H1 (cell line): ENCODE measurements at regions not wholly inside any gene's neighbourhood (a gene's known extent, or its start where the extent isn't known, plus 50 kb on each side); places are given as distances from the start of the nearest gene placed in this dataset.
"Not testable (repeated sequence)": the region's sequence is repeated elsewhere in the genome, so short reads cannot be mapped to it uniquely, and the experiment has no call there.

Experiments
- CTCF ChIA-PET: fragments of 300-600 bp; sonication (Branson Sonifier 250); formaldehyde crosslinking; loops from one replicate; lab custom pipeline; 2021; ENCODE audit not compliant: partially characterized antibody; lab: Charles Lee
- POLR2A ChIA-PET: fragments of 300-600 bp; sonication (Branson Sonifier 250); formaldehyde crosslinking; loops from one replicate; lab custom pipeline; 2021; ENCODE audit warnings: inconsistent platforms; ENCODE audit not compliant: partially characterized antibody; lab: Charles Lee
- DNase-seq, 2 experiments: peaks; one replicate each; pipeline versions ENCODE4 v3.0.0 to v3.0.0-alpha.2; 2010 to 2022; ENCODE audit warnings: low spot score in 2 of 2, low read depth in 1 of 2, mixed read lengths in 1 of 2
- FAIRE-seq: peaks from 2 replicates; lab custom pipeline; 2011; peaks lifted over from hg19 to GRCh38; lab: Jason Lieb, UNC
- H2AFZ ChIP-seq: 2 replicates; pipeline ENCODE4 v1.8.1; 2012; ENCODE audit warnings: low read length, inconsistent platforms
- H2AK5ac ChIP-seq: 2 replicates; pipeline ENCODE4 v1.6.1; 2013; ENCODE audit warnings: low read depth, low read length
- H2BK120ac ChIP-seq: replicated peaks from 2 replicates; pipeline ENCODE3; 2013; ENCODE audit warnings: low read depth, low read length, inconsistent platforms
- H2BK12ac ChIP-seq: 2 replicates; pipeline ENCODE4 v1.6.1; 2013; ENCODE audit warnings: low read depth, low read length
- H2BK15ac ChIP-seq: 2 replicates; pipeline ENCODE4 v1.6.1; 2013; ENCODE audit warnings: low read length
- H2BK20ac ChIP-seq: 2 replicates; pipeline ENCODE4 v1.6.1; 2013; ENCODE audit warnings: low read length
- H2BK5ac ChIP-seq: 2 replicates; pipeline ENCODE4 v1.6.1; 2013; ENCODE audit warnings: low read depth, low read length
- H3K14ac ChIP-seq: 2 replicates; pipeline ENCODE4 v1.6.1; 2013; ENCODE audit warnings: inconsistent platforms; ENCODE audit not compliant: insufficient read length
- H3K18ac ChIP-seq: 2 replicates; pipeline ENCODE4 v1.6.1; 2013; ENCODE audit warnings: low read length; ENCODE audit errors: extremely low read depth
- H3K23ac ChIP-seq: 2 replicates; pipeline ENCODE4 v1.6.1; 2013; ENCODE audit warnings: inconsistent platforms; ENCODE audit not compliant: insufficient read length
- H3K23me2 ChIP-seq: 2 replicates; pipeline ENCODE4 v1.6.1; 2013; ENCODE audit warnings: low read depth, low read length
- H3K27ac ChIP-seq: 2 replicates; pipeline ENCODE4 v1.6.1; 2011; ENCODE audit warnings: low read depth, low read length, inconsistent platforms
- H3K27me3 ChIP-seq, 4 experiments: replicated peaks in 1 of 4; 1 replicate in 1 of 4; 2 replicates in 3 of 4; pipeline versions ENCODE4 v1.6.1 to v1.8.1; 2011 to 2013; ENCODE audit warnings: low read length in 3 of 4, mild to moderate bottlenecking in 3 of 4, inconsistent platforms in 2 of 4, mixed read lengths in 2 of 4, moderate library complexity in 1 of 4; ENCODE audit not compliant: control insufficient read depth in 3 of 4, insufficient read depth in 3 of 4; ENCODE audit errors: extremely low read depth in 1 of 4
- H3K36me3 ChIP-seq, 4 experiments: 2 replicates each; pipeline versions ENCODE4 v1.6.1 to v1.8.1; 2011 to 2013; ENCODE audit warnings: mild to moderate bottlenecking in 4 of 4, low read length in 3 of 4, moderate library complexity in 2 of 4, control low read depth in 1 of 4, inconsistent platforms in 1 of 4; ENCODE audit not compliant: insufficient read depth in 4 of 4, control insufficient read depth in 2 of 4
- H3K4ac ChIP-seq: replicated peaks from 2 replicates; pipeline ENCODE3; 2013; ENCODE audit warnings: low read length, low read depth, mixed read lengths, inconsistent platforms; ENCODE audit not compliant: insufficient read length
- H3K4me1 ChIP-seq, 4 experiments: replicated peaks in 1 of 4; 1 replicate in 1 of 4; 2 replicates in 3 of 4; pipeline versions ENCODE4 v1.6.1 to v1.8.1; 2011 to 2013; ENCODE audit warnings: low read length in 3 of 4, inconsistent platforms in 2 of 4, mixed read lengths in 1 of 4; ENCODE audit not compliant: insufficient read depth in 4 of 4, control insufficient read depth in 3 of 4
- H3K4me2 ChIP-seq, 2 experiments: 2 replicates each; pipeline versions ENCODE4 v1.6.1 to v1.8.1; 2011 to 2013; ENCODE audit warnings: low read depth in 2 of 2, low read length in 2 of 2, control low read depth in 1 of 2, inconsistent platforms in 1 of 2, mild to moderate bottlenecking in 1 of 2; ENCODE audit not compliant: insufficient read depth in 1 of 2
- H3K4me3 ChIP-seq, 4 experiments: fragments of 200-600, 300-600 bp in 1 of 4; sonication (generic), shearing (Covaris generic), sonication (Bioruptor Twin) in 1 of 4; 2 replicates each; pipeline versions ENCODE4 v1.5.1 to v1.8.1; 2011 to 2016; ENCODE audit warnings: low read length in 4 of 4, low read depth in 3 of 4, control low read depth in 2 of 4, inconsistent platforms in 2 of 4, mild to moderate bottlenecking in 2 of 4, mixed read lengths in 1 of 4, moderate library complexity in 1 of 4; ENCODE audit not compliant: insufficient read depth in 2 of 4; ENCODE audit errors: extremely low read depth in 1 of 4
- H3K56ac ChIP-seq: replicated peaks from 2 replicates; pipeline ENCODE3; 2013; ENCODE audit warnings: low read depth, mild to moderate bottlenecking, mixed read lengths, low read length, inconsistent platforms; ENCODE audit not compliant: insufficient read length
- H3K79me1 ChIP-seq: 2 replicates; pipeline ENCODE4 v1.6.1; 2013; ENCODE audit warnings: low read depth, low read length, control low read depth
- H3K79me2 ChIP-seq, 2 experiments: 2 replicates each; pipeline versions ENCODE4 v1.6.1 to v1.8.1; 2012 to 2013; ENCODE audit warnings: low read length in 2 of 2, mild to moderate bottlenecking in 2 of 2, inconsistent platforms in 1 of 2; ENCODE audit not compliant: insufficient read depth in 2 of 2, control insufficient read depth in 1 of 2
- H3K9ac ChIP-seq, 4 experiments: replicated peaks in 1 of 4; 1 replicate in 1 of 4; 2 replicates in 3 of 4; pipeline versions ENCODE4 v1.6.1 to v1.8.1; 2011 to 2013; ENCODE audit warnings: low read depth in 3 of 4, low read length in 3 of 4, control low read depth in 2 of 4, mild to moderate bottlenecking in 2 of 4, moderate library complexity in 2 of 4, inconsistent platforms in 1 of 4; ENCODE audit errors: extremely low read depth in 1 of 4
- H3K9me3 ChIP-seq, 2 experiments: 2 replicates each; pipeline versions ENCODE4 v1.6.1 to v1.8.1; 2012 to 2013; ENCODE audit warnings: mild to moderate bottlenecking in 2 of 2, moderate library complexity in 2 of 2, control low read depth in 1 of 2, inconsistent platforms in 1 of 2, low read depth in 1 of 2, low read length in 1 of 2, mixed read lengths in 1 of 2; ENCODE audit not compliant: insufficient read depth in 2 of 2
- H4K20me1 ChIP-seq, 2 experiments: replicated peaks in 1 of 2; 2 replicates each; pipeline versions ENCODE3 to v1.8.1; 2011 to 2013; ENCODE audit warnings: inconsistent platforms in 2 of 2, low read length in 2 of 2, mild to moderate bottlenecking in 1 of 2; ENCODE audit not compliant: insufficient read depth in 2 of 2, control insufficient read depth in 1 of 2
- H4K5ac ChIP-seq: 2 replicates; pipeline ENCODE4 v1.6.1; 2013; ENCODE audit warnings: low read length, low read depth, mixed read lengths, inconsistent platforms; ENCODE audit not compliant: insufficient read length
- H4K8ac ChIP-seq: 2 replicates; pipeline ENCODE4 v1.8.0; 2013; ENCODE audit warnings: mild to moderate bottlenecking, moderate library complexity, low read length, inconsistent platforms; ENCODE audit not compliant: insufficient read depth; ENCODE audit errors: extremely low read depth
- H4K91ac ChIP-seq: replicated peaks from 2 replicates; pipeline ENCODE3; 2013; ENCODE audit warnings: low read length, mixed read lengths, inconsistent platforms; ENCODE audit not compliant: insufficient read length
- BRCA1 ChIP-seq: IDR thresholded peaks from 2 replicates; pipeline ENCODE4 v1.6.1; 2012; ENCODE audit warnings: low read depth, low read length, improper control_type of control experiment
- CHD1 ChIP-seq: IDR thresholded peaks from 2 replicates; pipeline ENCODE4 v1.6.1; 2012; ENCODE audit warnings: low read depth, low read length, improper control_type of control experiment
- CTCF ChIP-seq, 3 experiments: IDR thresholded peaks; 1 replicate in 2 of 3; 2 replicates in 1 of 3; pipeline versions ENCODE4 v1.5.1 to v1.6.1; 2011; ENCODE audit warnings: low read length in 3 of 3, mild to moderate bottlenecking in 3 of 3, inconsistent platforms in 2 of 3, low read depth in 1 of 3, moderate library complexity in 1 of 3; ENCODE audit not compliant: insufficient read depth in 1 of 3; ENCODE audit errors: control extremely low read depth in 1 of 3
- E2F6 ChIP-seq: IDR thresholded peaks from 2 replicates; pipeline ENCODE4 v1.6.1; 2012; ENCODE audit warnings: inconsistent platforms
- JUND ChIP-seq: IDR thresholded peaks from 2 replicates; pipeline ENCODE4 v1.6.1; 2011; ENCODE audit warnings: mild to moderate bottlenecking, improper control_type of control experiment, low read length
- PHF8 ChIP-seq: fragments of 200-600 bp; sonication (generic); conservative IDR thresholded peaks from 2 replicates; pipeline ENCODE4 v1.7.1; 2012; ENCODE audit warnings: low read depth, mild to moderate bottlenecking, inconsistent platforms, low read length, moderate library complexity
- POLR2AphosphoS5 ChIP-seq: IDR thresholded peaks from 2 replicates; pipeline ENCODE4 v1.6.1; 2011; ENCODE audit warnings: low read depth, low read length
- SIRT6 ChIP-seq: IDR thresholded peaks from one replicate; pipeline ENCODE4 v1.7.1; 2012; ENCODE audit warnings: low read length, inconsistent platforms
- WGBS, 2 experiments: shearing (Covaris generic) in 1 of 2; methylation state at CpG; one replicate each; pipeline versions ENCODE4 v1.1.6 to v1.1.7; 2013 to 2015; ENCODE audit warnings: low lambda C conversion rate in 2 of 2, mixed read lengths in 2 of 2, inconsistent platforms in 1 of 2, low coverage in 1 of 2, missing lambda C conversion rate in 1 of 2; ENCODE audit not compliant: insufficient replicate concordance in 2 of 2, insufficient coverage in 1 of 2, insufficient read length in 1 of 2; ENCODE audit errors: extremely low coverage in 1 of 2, missing lambda C conversion rate in 1 of 2; 5-methylcytosine and 5-hydroxymethylcytosine counted together

- no peak for TF ChIP-seq CTCF (IDR thresholded peaks at IDR 0.05; ENCODE audit: control extremely low read depth in 1 of 3, insufficient read depth in 1 of 3, low read depth in 1 of 3, low read length in 3 of 3)
- no peak for TF ChIP-seq E2F6
- no peak for TF ChIP-seq CHD1
- TF ChIP-seq POLR2AphosphoS5, result no peak
- no peak for TF ChIP-seq PHF8
- no peak for TF ChIP-seq SIRT6
- no peak for TF ChIP-seq BRCA1
- no peak for TF ChIP-seq JUND
These were observed 279.7 kb upstream of the AMIGO2 start (continued) for GRCh38 chr12:47359310-47360092.

- H3K79me2 ChIP-seq, H3K4me2 ChIP-seq, FAIRE-seq, DNase-seq, H2BK120ac ChIP-seq, H3K23me2 ChIP-seq, H3K4me1 ChIP-seq, H4K91ac ChIP-seq, H4K8ac ChIP-seq, POLR2A ChIA-PET, H3K56ac ChIP-seq, H4K20me1 ChIP-seq, H3K18ac ChIP-seq, H2BK5ac ChIP-seq, H3K4me3 ChIP-seq, H2AFZ ChIP-seq, H4K5ac ChIP-seq, H2BK12ac ChIP-seq, H3K14ac ChIP-seq, H3K23ac ChIP-seq, H3K9me3 ChIP-seq, H3K9ac ChIP-seq, H3K4ac ChIP-seq, H3K27ac ChIP-seq, H3K27me3 ChIP-seq, H2BK20ac ChIP-seq, H2BK15ac ChIP-seq, H2AK5ac ChIP-seq, H3K79me1 ChIP-seq, H3K36me3 ChIP-seq: not testable (repeated sequence)
- CTCF ChIA-PET, result interaction anchor here (0.7 to 1.4 kb wide), 4 partner anchors 41 to 411 kb away, joined by 3 read pairs; no protein-coding TSS in a partner anchor
- 89% methylated on average over 8 of the region's 8 CpGs; no CpG with 5 or more reads in 1 of the 2 experiments for WGBS, 2 experiments
These were observed 277.2 kb upstream of the AMIGO2 start for GRCh38 chr12:47357006-47357405.
